Spinal cord (tissue), 9 donors: ENCODE measurements at regions not wholly inside any gene's neighbourhood (a gene's known extent, or its start where the extent isn't known, plus 50 kb on each side); places are given as distances from the start of the nearest gene placed in this dataset.
A peak's percentile ranks its signal among the peaks of the same experiment; 100 is the strongest.

ENCODE experiments used
- DNase-seq, 6 donors: peaks; one replicate each; pipeline versions ENCODE4 v3.0.0 to v3.0.0-alpha.2; 2013 to 2015; ENCODE audit warnings: low spot score in 6 of 6, low read depth in 4 of 6
- H3K27ac ChIP-seq: one replicate; pipeline ENCODE4 v1.5.1; 2013; ENCODE audit warnings: low read depth, low read length, control low read depth
- H3K27me3 ChIP-seq: one replicate; pipeline ENCODE4 v1.6.1; 2013; ENCODE audit warnings: low read length; ENCODE audit not compliant: control insufficient read depth, insufficient read depth
- H3K36me3 ChIP-seq: one replicate; pipeline ENCODE4 v1.6.1; 2013; ENCODE audit warnings: low read length; ENCODE audit not compliant: control insufficient read depth, insufficient read depth
- H3K4me1 ChIP-seq: one replicate; pipeline ENCODE4 v1.6.1; 2013; ENCODE audit warnings: low read length; ENCODE audit not compliant: control insufficient read depth, insufficient read depth
- H3K4me3 ChIP-seq: one replicate; pipeline ENCODE4 v1.5.1; 2013; ENCODE audit warnings: low read depth, low read length, control low read depth
- H3K9me3 ChIP-seq: one replicate; pipeline ENCODE4 v1.6.1; 2013; ENCODE audit warnings: low read length; ENCODE audit not compliant: control insufficient read depth, insufficient read depth
- WGBS: methylation state at CpG from one replicate; pipeline ENCODE4 v1.1.5; 2013; ENCODE audit warnings: missing lambda C conversion rate; ENCODE audit not compliant: insufficient coverage; 5-methylcytosine and 5-hydroxymethylcytosine counted together
- donor health status: healthy.

- 87% methylated on average over 3 of the region's 3 CpGs for WGBS
- DNase-seq: no peak
- Histone ChIP-seq H3K4me1 (no peaks in the 10 kb centered on the region), H3K27me3 (no peaks in the 10 kb centered on the region), H3K4me3 (no peak overlapping the region), H3K36me3 (no peaks in the 10 kb centered on the region), H3K9me3 (no peaks in the 10 kb centered on the region), H3K27ac (no peak overlapping the region)
Observed at GRCh38 chr1:98333406-98333805, 328.1 kb upstream of the SNX7 start.

- Histone ChIP-seq H3K27ac (no peak overlapping the region), H3K36me3 (no peaks in the 10 kb centered on the region), H3K27me3 (no peaks in the 10 kb centered on the region), H3K4me1 (no peaks in the 10 kb centered on the region), H3K9me3 (no peaks in the 10 kb centered on the region), H3K4me3 (no peak overlapping the region)
- DNase-seq: no peak
- WGBS: 72% methylated on average over 2 of the region's 5 CpGs
Observed at GRCh38 chr1:98331718-98332311, 329.7 kb upstream of the SNX7 start.

GRCh38 chr1:98331243-98331642 is 330.3 kb upstream of the SNX7 start:
- DNase-seq: peak in 3 of 6 donors; percentile 5 to 64 (median 25)

GRCh38 chr1:98330224-98330623 is 331.3 kb upstream of the SNX7 start:
- no CpG with 5 or more reads among the region's 3 CpGs for WGBS

More at GRCh38 chr1:98331243-98331642, 330.3 kb upstream of the SNX7 start:
- Histone ChIP-seq H3K36me3 (no peaks in the 10 kb centered on the region), H3K4me1 (no peaks in the 10 kb centered on the region), H3K4me3 (no peak overlapping the region), H3K27me3 (no peaks in the 10 kb centered on the region), H3K9me3 (no peaks in the 10 kb centered on the region), H3K27ac (no peak overlapping the region)
- no CpG with 5 or more reads among the region's 3 CpGs for WGBS

GRCh38 chr1:98328855-98329254 is 332.7 kb upstream of the SNX7 start:
- no peak for DNase-seq
- H3K27me3 ChIP-seq: no peaks in the 10 kb centered on the region
- no peak overlapping the region for H3K4me3 ChIP-seq
- no peaks in the 10 kb centered on the region for H3K4me1 ChIP-seq
- no peaks in the 10 kb centered on the region for H3K9me3 ChIP-seq
- no peaks in the 10 kb centered on the region for H3K36me3 ChIP-seq
- no peak overlapping the region for H3K27ac ChIP-seq

More at GRCh38 chr1:98330224-98330623, 331.3 kb upstream of the SNX7 start:
- DNase-seq: no peak
- H3K9me3 ChIP-seq: no peaks in the 10 kb centered on the region
- H3K4me1 ChIP-seq: no peaks in the 10 kb centered on the region
- no peaks in the 10 kb centered on the region for H3K36me3 ChIP-seq
- H3K27ac ChIP-seq: no peak overlapping the region
- no peak overlapping the region for H3K4me3 ChIP-seq
- no peaks in the 10 kb centered on the region for H3K27me3 ChIP-seq

- DNase-seq: no peak
- no peaks in the 10 kb centered on the region for H3K4me1 ChIP-seq
- no peaks in the 10 kb centered on the region for H3K9me3 ChIP-seq
- no peaks in the 10 kb centered on the region for H3K36me3 ChIP-seq
- H3K27me3 ChIP-seq: no peaks in the 10 kb centered on the region
- no peak overlapping the region for H3K4me3 ChIP-seq
- 90% methylated on average over 3 of the region's 9 CpGs for WGBS
- H3K27ac ChIP-seq: no peak overlapping the region
Observed at GRCh38 chr1:98327220-98327861, 334.2 kb upstream of the SNX7 start.

GRCh38 chr1:98325646-98326440 is 335.7 kb upstream of the SNX7 start:
- Histone ChIP-seq H3K36me3 (no peaks in the 10 kb centered on the region), H3K27ac (no peak overlapping the region), H3K9me3 (no peaks in the 10 kb centered on the region), H3K27me3 (no peaks in the 10 kb centered on the region), H3K4me1 (no peaks in the 10 kb centered on the region), H3K4me3 (no peak overlapping the region)
- DNase-seq: no peak
- 100% methylated on average over 1 of the region's 7 CpGs for WGBS

GRCh38 chr1:98323906-98324358 is 337.6 kb upstream of the SNX7 start:
- H3K27ac ChIP-seq: no peak overlapping the region
- no peak for DNase-seq
- WGBS: 95% methylated on average over 3 of the region's 3 CpGs

GRCh38 chr1:98323388-98323787 is 338.1 kb upstream of the SNX7 start:
- Histone ChIP-seq H3K27me3 (no peaks in the 10 kb centered on the region), H3K36me3 (no peaks in the 10 kb centered on the region), H3K27ac (no peak overlapping the region), H3K4me3 (no peak overlapping the region), H3K4me1 (no peaks in the 10 kb centered on the region), H3K9me3 (peaks cover 1% of the 10 kb centered on the region)
- DNase-seq: no peak

More at GRCh38 chr1:98323906-98324358, 337.6 kb upstream of the SNX7 start:
- Histone ChIP-seq H3K4me1 (no peaks in the 10 kb centered on the region), H3K9me3 (peaks cover 1% of the 10 kb centered on the region), H3K36me3 (no peaks in the 10 kb centered on the region), H3K4me3 (no peak overlapping the region), H3K27me3 (no peaks in the 10 kb centered on the region)
